ENCODE measurements at regions not wholly inside any gene's neighbourhood (a gene's known extent, or its start where the extent isn't known, plus 50 kb on each side); places are given as distances from the start of the nearest gene placed in this dataset.

GRCh38 chr7:52838981-52839411 lies 196.4 kb upstream of the POM121L12 start:
- POLR2A ChIA-PET (ENCODE audit: partially characterized antibody), result no interaction called here
- no peak overlapping the region for H3K56ac ChIP-seq (replicated peaks; ENCODE audit: insufficient read length, low read depth, low read length)
- H2BK20ac ChIP-seq (ENCODE audit: low read length), result no peak overlapping the region
- no peak overlapping the region for H3K18ac ChIP-seq (ENCODE audit: extremely low read depth, low read length)
- H2BK120ac ChIP-seq (replicated peaks; ENCODE audit: low read depth, low read length), result no peak overlapping the region
- no peak overlapping the region for H3K4me3 ChIP-seq (ENCODE audit: extremely low read depth in 1 of 4, insufficient read depth in 2 of 4, low read depth in 3 of 4, low read length in 4 of 4)
- H3K23ac ChIP-seq (ENCODE audit: insufficient read length), result no peak overlapping the region
- H2AFZ ChIP-seq (ENCODE audit: low read length), result peak overlapping the region; percentile 71; the same call in 1 of the 2 replicates
- no peaks in the 10 kb centered on the region for H3K79me1 ChIP-seq (ENCODE audit: low read depth, low read length)
- 36% methylated on average over 1 of the region's 1 CpG; no CpG with 5 or more reads in 1 of the 2 experiments for WGBS, 2 experiments (ENCODE audit: extremely low coverage in 1 of 2, insufficient coverage in 1 of 2, insufficient read length in 1 of 2, insufficient replicate concordance in 2 of 2, low coverage in 1 of 2, low lambda C conversion rate in 2 of 2, missing lambda C conversion rate in 1 of 2)
- no peak overlapping the region for H2BK5ac ChIP-seq (ENCODE audit: low read depth, low read length)
- no peaks in the 10 kb centered on the region for H3K23me2 ChIP-seq (ENCODE audit: low read depth, low read length)
- H2BK15ac ChIP-seq (ENCODE audit: low read length), result no peak overlapping the region
- no peaks in the 10 kb centered on the region for H3K79me2 ChIP-seq (ENCODE audit: control insufficient read depth in 1 of 2, insufficient read depth in 2 of 2, low read length in 2 of 2)
- no peak overlapping the region for H4K8ac ChIP-seq (ENCODE audit: extremely low read depth, insufficient read depth, low read length)
- H2AK5ac ChIP-seq (ENCODE audit: low read depth, low read length), result no peak overlapping the region
- FAIRE-seq (no peak), DNase-seq (ENCODE audit: low read depth in 1 of 2, low spot score in 2 of 2) (no peak)
- H3K9ac ChIP-seq (replicated peaks in 1 of 4; ENCODE audit: extremely low read depth in 1 of 4, low read depth in 3 of 4, low read length in 3 of 4), result no peak overlapping the region
- no peak overlapping the region for H4K91ac ChIP-seq (replicated peaks; ENCODE audit: insufficient read length, low read length)
- no peak overlapping the region for H3K4me2 ChIP-seq (ENCODE audit: insufficient read depth in 1 of 2, low read depth in 2 of 2, low read length in 2 of 2)
- no peak overlapping the region for H3K27ac ChIP-seq (ENCODE audit: low read depth, low read length)
- H3K36me3 ChIP-seq (ENCODE audit: control insufficient read depth in 2 of 4, insufficient read depth in 4 of 4, low read length in 3 of 4), result no peaks in the 10 kb centered on the region
- no peak overlapping the region for H3K4ac ChIP-seq (replicated peaks; ENCODE audit: insufficient read length, low read depth, low read length)
- H3K4me1 ChIP-seq (replicated peaks in 1 of 4; ENCODE audit: control insufficient read depth in 3 of 4, insufficient read depth in 4 of 4, low read length in 3 of 4), result 0 out of 7 replicates have a peak, but pooled peaks cover 0 to 4% (median 0%) of the 10 kb centered on the region in 4 experiments
- H2BK12ac ChIP-seq (ENCODE audit: low read depth, low read length), result no peak overlapping the region
- H3K14ac ChIP-seq (ENCODE audit: insufficient read length), result no peak overlapping the region
- no peaks in the 10 kb centered on the region for H3K27me3 ChIP-seq (replicated peaks in 1 of 4; ENCODE audit: control insufficient read depth in 3 of 4, extremely low read depth in 1 of 4, insufficient read depth in 3 of 4, low read length in 3 of 4)
- CTCF ChIA-PET (ENCODE audit: partially characterized antibody), result interaction anchor here (0.6 kb wide), 1 partner anchor 141 kb away, joined by 3 read pairs; no protein-coding TSS in a partner anchor
- no peaks in the 10 kb centered on the region for H4K20me1 ChIP-seq (replicated peaks in 1 of 2; ENCODE audit: control insufficient read depth in 1 of 2, insufficient read depth in 2 of 2, low read length in 2 of 2)
- no peak overlapping the region for H4K5ac ChIP-seq (ENCODE audit: insufficient read length, low read depth, low read length)
- H3K9me3 ChIP-seq (ENCODE audit: insufficient read depth in 2 of 2, low read depth in 1 of 2, low read length in 1 of 2), result no peaks in the 10 kb centered on the region
- TF ChIP-seq ASH2L (IDR thresholded peaks at IDR 0.05; ENCODE audit: low read length), result no peak
- no peak for TF ChIP-seq ATF3 (IDR thresholded peaks at IDR 0.05; ENCODE audit: insufficient read depth, low read depth, low read length)
- no peak for TF ChIP-seq SIN3A (conservative IDR thresholded peaks at IDR 0.05 in 1 of 2, IDR thresholded peaks at IDR 0.05 in 1 of 2; ENCODE audit: low read depth in 1 of 2, low read length in 2 of 2)
- no peak for TF ChIP-seq TAF1 (IDR thresholded peaks at IDR 0.05; ENCODE audit: low read depth, low read length)
- TF ChIP-seq USF2 (IDR thresholded peaks at IDR 0.05; ENCODE audit: low read length), result no peak
- TF ChIP-seq ATF2 (IDR thresholded peaks at IDR 0.05; ENCODE audit: low read length), result no peak
- no peak for TF ChIP-seq BCL11A (IDR thresholded peaks at IDR 0.05; ENCODE audit: low read depth in 2 of 2, low read length in 2 of 2)
- TF ChIP-seq TEAD4 (IDR thresholded peaks at IDR 0.05; ENCODE audit: low read depth, low read length), result no peak
- no peak for TF ChIP-seq RBBP5 (IDR thresholded peaks at IDR 0.05; ENCODE audit: borderline replicate concordance, low read depth, low read length)
- TF ChIP-seq SP1 (IDR thresholded peaks at IDR 0.05; ENCODE audit: low read depth, low read length), result no peak
- no peak for TF ChIP-seq TBP (IDR thresholded peaks at IDR 0.05; ENCODE audit: low read depth, low read length)

Measured in H1 (cell line).